ENCODE measurements at regions not wholly inside any gene's neighbourhood (a gene's known extent, or its start where the extent isn't known, plus 50 kb on each side); places are given as distances from the start of the nearest gene placed in this dataset.

GRCh38 chr11:81892770-81893635 lies 840.7 kb downstream of the FAM181B start:
- H3K36me3 ChIP-seq (ENCODE audit: control insufficient read depth, low read length), result no peaks in the 10 kb centered on the region
- H3K4me3 ChIP-seq (ENCODE audit: low read length), result no peak overlapping the region
- H3K4me1 ChIP-seq (ENCODE audit: control insufficient read depth, low read length), result no peaks in the 10 kb centered on the region
- TF ChIP-seq EZH2phosphoT487 (IDR thresholded peaks at IDR 0.05; ENCODE audit: borderline replicate concordance, low read length), result no peak
- no peak for TF ChIP-seq CTCF (IDR thresholded peaks at IDR 0.05; ENCODE audit: low read depth, low read length, poor library complexity, severe bottlenecking)
- no peaks in the 10 kb centered on the region for H3K27me3 ChIP-seq (ENCODE audit: control insufficient read depth, low read length)
- no peak overlapping the region for H3K27ac ChIP-seq (ENCODE audit: low read depth, low read length)
- no peaks in the 10 kb centered on the region for H4K20me1 ChIP-seq (ENCODE audit: control insufficient read depth, insufficient read depth, low read depth, low read length)
- no peaks in the 10 kb centered on the region for H3K79me2 ChIP-seq (ENCODE audit: control insufficient read depth, low read length)
- no peaks in the 10 kb centered on the region for H3K9me2 ChIP-seq (replicated peaks; ENCODE audit: control insufficient read depth, low read length)
- H3F3A ChIP-seq (ENCODE audit: control insufficient read depth, insufficient read depth), result no peaks in the 10 kb centered on the region
- H3K9me3 ChIP-seq (ENCODE audit: control insufficient read depth, insufficient read depth, low read length), result peaks cover 9% of the 10 kb centered on the region; the same call in 1 of the 2 replicates
- no peak overlapping the region for H3K4me2 ChIP-seq (ENCODE audit: low read length)

- Histone ChIP-seq H3K4me2 (ENCODE audit: low read length) (no peak overlapping the region), H3K27ac (ENCODE audit: low read depth, low read length) (no peak overlapping the region)
- no peak for TF ChIP-seq EZH2phosphoT487 (IDR thresholded peaks at IDR 0.05; ENCODE audit: borderline replicate concordance, low read length)
- TF ChIP-seq CTCF (IDR thresholded peaks at IDR 0.05; ENCODE audit: low read depth, low read length, poor library complexity, severe bottlenecking), result no peak
These were observed 845.3 kb downstream of the FAM181B start for GRCh38 chr11:81888391-81888790.

GRCh38 chr11:81887671-81888070 lies 846.0 kb downstream of the FAM181B start:
- H3K4me3 ChIP-seq (ENCODE audit: low read length), result no peak overlapping the region
- H3K27me3 ChIP-seq (ENCODE audit: control insufficient read depth, low read length), result no peaks in the 10 kb centered on the region

More at GRCh38 chr11:81888391-81888790, 845.3 kb downstream of the FAM181B start:
- Histone ChIP-seq H3K9me3 (ENCODE audit: control insufficient read depth, insufficient read depth, low read length) (peaks cover 9% of the 10 kb centered on the region; the same call in 1 of the 2 replicates), H3K36me3 (ENCODE audit: control insufficient read depth, low read length) (no peaks in the 10 kb centered on the region), H3F3A (ENCODE audit: control insufficient read depth, insufficient read depth) (no peaks in the 10 kb centered on the region), H3K4me1 (ENCODE audit: control insufficient read depth, low read length) (no peaks in the 10 kb centered on the region), H3K4me3 (ENCODE audit: low read length) (no peak overlapping the region), H4K20me1 (ENCODE audit: control insufficient read depth, insufficient read depth, low read depth, low read length) (no peaks in the 10 kb centered on the region), H3K79me2 (ENCODE audit: control insufficient read depth, low read length) (no peaks in the 10 kb centered on the region), H3K27me3 (ENCODE audit: control insufficient read depth, low read length) (no peaks in the 10 kb centered on the region), H3K9me2 (replicated peaks; ENCODE audit: control insufficient read depth, low read length) (no peaks in the 10 kb centered on the region)

More at GRCh38 chr11:81887671-81888070, 846.0 kb downstream of the FAM181B start:
- TF ChIP-seq CTCF (IDR thresholded peaks at IDR 0.05; ENCODE audit: low read depth, low read length, poor library complexity, severe bottlenecking) (no peak), EZH2phosphoT487 (IDR thresholded peaks at IDR 0.05; ENCODE audit: borderline replicate concordance, low read length) (no peak)
- Histone ChIP-seq H3K36me3 (ENCODE audit: control insufficient read depth, low read length) (no peaks in the 10 kb centered on the region), H3K4me2 (ENCODE audit: low read length) (no peak overlapping the region), H3F3A (ENCODE audit: control insufficient read depth, insufficient read depth) (no peaks in the 10 kb centered on the region), H3K27ac (ENCODE audit: low read depth, low read length) (no peak overlapping the region), H3K9me2 (replicated peaks; ENCODE audit: control insufficient read depth, low read length) (no peaks in the 10 kb centered on the region), H4K20me1 (ENCODE audit: control insufficient read depth, insufficient read depth, low read depth, low read length) (no peaks in the 10 kb centered on the region), H3K9me3 (ENCODE audit: control insufficient read depth, insufficient read depth, low read length) (peaks cover 9% of the 10 kb centered on the region; the same call in 1 of the 2 replicates), H3K4me1 (ENCODE audit: control insufficient read depth, low read length) (no peaks in the 10 kb centered on the region), H3K79me2 (ENCODE audit: control insufficient read depth, low read length) (no peaks in the 10 kb centered on the region)
